Calu3 (cell line): ENCODE measurements at regions not wholly inside any gene's neighbourhood (a gene's known extent, or its start where the extent isn't known, plus 50 kb on each side); places are given as distances from the start of the nearest gene placed in this dataset.

Experiments
- BruUV-seq: library from RNA; stranded (reverse); fragments of 400-500 nt; replicated peaks from 2 replicates; lab custom pipeline; 2021; lab: Mats Ljungman, UMichigan
- CTCF ChIA-PET: fragments of 300-600 bp; sonication (Branson Sonifier 250); formaldehyde crosslinking; loops from one replicate; lab custom pipeline; 2022; ENCODE audit warnings: antibody characterized with exemption; lab: Charles Lee
- DNase-seq: peaks from one replicate; pipeline ENCODE4 v3.0.0; 2022
- H3K27ac Mint-ChIP-seq: one replicate; pipeline ENCODE4 v1.8.0; 2022; ENCODE audit warnings: mixed read lengths; ENCODE audit not compliant: unreplicated experiment
- H3K27me3 Mint-ChIP-seq: one replicate; pipeline ENCODE4 v1.8.0; 2022; ENCODE audit warnings: mixed read lengths; ENCODE audit not compliant: unreplicated experiment
- H3K36me3 Mint-ChIP-seq: one replicate; pipeline ENCODE4 v1.8.0; 2022; ENCODE audit warnings: mild to moderate bottlenecking, moderate library complexity, mixed read lengths; ENCODE audit not compliant: insufficient read depth, unreplicated experiment
- H3K4me1 Mint-ChIP-seq: one replicate; pipeline ENCODE4 v1.8.0; 2022; ENCODE audit warnings: mild to moderate bottlenecking, low read depth, mixed read lengths; ENCODE audit not compliant: unreplicated experiment
- H3K4me3 Mint-ChIP-seq: one replicate; pipeline ENCODE4 v1.8.0; 2022; ENCODE audit warnings: mild to moderate bottlenecking, low read depth, moderate library complexity, mixed read lengths; ENCODE audit not compliant: unreplicated experiment
- H3K9me3 Mint-ChIP-seq: one replicate; pipeline ENCODE4 v1.8.0; 2022; ENCODE audit warnings: low read depth, mixed read lengths; ENCODE audit not compliant: unreplicated experiment
- CTCF ChIP-seq: fragments of 200-600 bp; IDR thresholded peaks from one replicate; pipeline ENCODE4 v1.8.0; 2022; ENCODE audit warnings: antibody characterized with exemption; ENCODE audit not compliant: unreplicated experiment
- intact Hi-C: fragments of 100-400 bp; cut with micrococcal nuclease; formaldehyde crosslinking; loops from one replicate; pipeline ENCODE4 v1.10.0; 2022; ENCODE audit not compliant: unreplicated experiment

- DNase-seq, result no peak
- Mint-ChIP-seq H3K27ac (no peak overlapping the region), H3K4me3 (no peak overlapping the region), H3K36me3 (peaks cover 5% of the 10 kb centered on the region), H3K4me1 (peaks cover 13% of the 10 kb centered on the region), H3K9me3 (no peaks in the 10 kb centered on the region), H3K27me3 (no peaks in the 10 kb centered on the region)
- BruUV-seq, result no TSS peak
- CTCF ChIA-PET, result no interaction called here
- intact Hi-C loops, result no loop called here
- no peak for TF ChIP-seq CTCF
These were observed 55.9 kb upstream of the HHIP start for GRCh38 chr4:144590020-144590419.

GRCh38 chr4:144591401-144591800 is 54.6 kb upstream of the HHIP start:
- H3K27me3 Mint-ChIP-seq, result no peaks in the 10 kb centered on the region
- H3K36me3 Mint-ChIP-seq, result peaks cover 5% of the 10 kb centered on the region
- peak overlapping the region; percentile 44 for H3K4me3 Mint-ChIP-seq
- H3K27ac Mint-ChIP-seq, result peak overlapping the region; percentile 46
- CTCF ChIA-PET, result no interaction called here
- DNase-seq, result peak; percentile 53
- BruUV-seq, result no TSS peak
- peaks cover 9% of the 10 kb centered on the region for H3K4me1 Mint-ChIP-seq
- intact Hi-C loops, result no loop called here
- no peak for TF ChIP-seq CTCF
- H3K9me3 Mint-ChIP-seq, result no peaks in the 10 kb centered on the region

GRCh38 chr4:144592264-144592663 is 53.7 kb upstream of the HHIP start:
- Mint-ChIP-seq H3K4me1 (peaks cover 9% of the 10 kb centered on the region), H3K36me3 (peaks cover 5% of the 10 kb centered on the region), H3K9me3 (no peaks in the 10 kb centered on the region), H3K4me3 (no peak overlapping the region), H3K27ac (no peak overlapping the region), H3K27me3 (no peaks in the 10 kb centered on the region)
- no peak for TF ChIP-seq CTCF
- intact Hi-C loops, result no loop called here
- DNase-seq, result no peak
- BruUV-seq, result no TSS peak
- CTCF ChIA-PET, result no interaction called here

- Mint-ChIP-seq H3K9me3 (no peaks in the 10 kb centered on the region), H3K4me3 (no peak overlapping the region), H3K36me3 (peaks cover 5% of the 10 kb centered on the region), H3K27me3 (no peaks in the 10 kb centered on the region), H3K27ac (no peak overlapping the region), H3K4me1 (peaks cover 10% of the 10 kb centered on the region)
- no peak for DNase-seq
- intact Hi-C loops, result no loop called here
- BruUV-seq, result no TSS peak
- no peak for TF ChIP-seq CTCF
- CTCF ChIA-PET, result no interaction called here
These were observed 51.4 kb upstream of the HHIP start for GRCh38 chr4:144594471-144594986.
